WTC11 (cell line): ENCODE measurements at regions not wholly inside any gene's neighbourhood (a gene's known extent, or its start where the extent isn't known, plus 50 kb on each side); places are given as distances from the start of the nearest gene placed in this dataset.

ENCODE experiments used
- AR ChIP-seq: fragments of 250-450 bp; sonication (Bioruptor Pico); IDR thresholded peaks from 2 replicates; pipeline ENCODE4 v1.9.0; 2021; ENCODE audit warnings: mild to moderate bottlenecking
- CTCF ChIP-seq: fragments of 200-600 bp; IDR thresholded peaks from 2 replicates; pipeline ENCODE4 v1.8.0; 2022; ENCODE audit warnings: antibody characterized with exemption
- PREB ChIP-seq: sonication (generic); formaldehyde crosslinking; IDR thresholded peaks from 2 replicates; pipeline ENCODE4 v1.8.1; 2022; ENCODE audit warnings: mild to moderate bottlenecking, missing genetic modification reagents, moderate library complexity, borderline replicate concordance
- SP1 ChIP-seq: sonication (generic); formaldehyde crosslinking; conservative IDR thresholded peaks from 2 replicates; pipeline ENCODE4 v1.8.1; 2022; ENCODE audit warnings: missing genetic modification reagents
- TEAD4 ChIP-seq: sonication (generic); formaldehyde crosslinking; IDR thresholded peaks from 2 replicates; pipeline ENCODE4 v1.8.0; 2022; ENCODE audit warnings: mild to moderate bottlenecking, missing genetic modification reagents

GRCh38 chr7:12802070-12802469 is 114.6 kb downstream of the ARL4A start:
- TF ChIP-seq PREB (CRISPR knock-in tag), result no peak
- no peak for TF ChIP-seq SP1 (CRISPR knock-in tag)
- no peak for TF ChIP-seq TEAD4 (CRISPR knock-in tag)
- TF ChIP-seq CTCF, result no peak
- no peak for TF ChIP-seq AR
